NCI-H2107 treated with DMSO at 0.1 percent for 48 hours (cell line): ENCODE measurements at regions not wholly inside any gene's neighbourhood (a gene's known extent, or its start where the extent isn't known, plus 50 kb on each side); places are given as distances from the start of the nearest gene placed in this dataset.

Source experiments
- DNase-seq: peaks from one replicate; lab custom pipeline; 2025; ENCODE audit not compliant: unreplicated experiment; lab: John Stamatoyannopoulos, UW

DNA sequence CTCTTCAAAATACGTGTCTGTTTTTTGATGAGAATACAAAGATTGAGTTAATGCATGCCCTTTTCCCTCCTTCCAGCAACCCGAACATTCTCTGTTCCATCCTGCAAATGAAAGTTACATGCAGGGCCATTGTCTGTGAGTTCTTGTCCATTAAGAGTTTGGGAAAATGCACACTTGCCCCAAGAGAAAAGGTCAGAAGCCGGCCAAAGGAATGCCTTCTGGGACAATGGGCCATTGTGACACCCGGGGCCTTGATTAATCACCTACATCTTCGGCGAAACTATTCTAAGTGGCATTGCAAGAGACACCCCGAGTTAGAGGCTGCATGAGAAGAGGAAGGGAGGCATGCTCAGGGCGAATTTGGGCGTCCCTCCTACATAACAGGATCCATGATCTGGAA lies 73.7 kb upstream of the COPS8 start:
- no peak for DNase-seq

DNA sequence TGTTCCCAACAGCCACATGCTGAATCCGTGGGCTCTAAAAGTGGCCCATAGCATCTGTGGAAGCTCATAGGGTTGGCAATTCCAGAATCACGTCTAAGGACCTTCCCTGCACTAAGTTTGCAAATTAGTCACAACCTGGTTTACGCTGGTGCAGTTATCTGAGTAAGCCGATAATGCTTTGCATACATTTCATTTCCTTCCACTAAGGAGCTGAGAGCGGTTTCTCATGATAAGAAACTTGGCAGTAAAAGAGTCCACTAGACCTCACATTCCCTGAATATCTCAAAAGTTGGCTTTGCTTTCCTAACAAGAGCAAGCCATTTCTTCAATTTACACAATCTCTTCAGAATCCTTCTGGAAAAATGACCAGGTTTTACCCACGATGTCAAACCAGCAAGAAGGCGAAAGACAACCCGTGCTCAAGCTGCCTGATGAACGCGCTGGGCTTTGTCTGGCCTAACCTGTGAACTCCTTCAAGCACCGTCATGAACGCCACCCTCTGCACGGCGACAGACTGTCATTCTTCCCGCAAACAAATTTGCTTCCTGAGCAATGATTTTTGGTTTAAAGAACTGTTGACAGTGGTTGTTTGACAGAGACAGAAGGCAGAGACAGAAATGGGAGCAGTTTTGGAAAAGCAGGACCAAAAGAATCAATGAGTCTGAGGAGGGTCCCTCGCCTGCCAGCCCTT lies 73.0 kb upstream of the COPS8 start:
- no peak for DNase-seq

DNA sequence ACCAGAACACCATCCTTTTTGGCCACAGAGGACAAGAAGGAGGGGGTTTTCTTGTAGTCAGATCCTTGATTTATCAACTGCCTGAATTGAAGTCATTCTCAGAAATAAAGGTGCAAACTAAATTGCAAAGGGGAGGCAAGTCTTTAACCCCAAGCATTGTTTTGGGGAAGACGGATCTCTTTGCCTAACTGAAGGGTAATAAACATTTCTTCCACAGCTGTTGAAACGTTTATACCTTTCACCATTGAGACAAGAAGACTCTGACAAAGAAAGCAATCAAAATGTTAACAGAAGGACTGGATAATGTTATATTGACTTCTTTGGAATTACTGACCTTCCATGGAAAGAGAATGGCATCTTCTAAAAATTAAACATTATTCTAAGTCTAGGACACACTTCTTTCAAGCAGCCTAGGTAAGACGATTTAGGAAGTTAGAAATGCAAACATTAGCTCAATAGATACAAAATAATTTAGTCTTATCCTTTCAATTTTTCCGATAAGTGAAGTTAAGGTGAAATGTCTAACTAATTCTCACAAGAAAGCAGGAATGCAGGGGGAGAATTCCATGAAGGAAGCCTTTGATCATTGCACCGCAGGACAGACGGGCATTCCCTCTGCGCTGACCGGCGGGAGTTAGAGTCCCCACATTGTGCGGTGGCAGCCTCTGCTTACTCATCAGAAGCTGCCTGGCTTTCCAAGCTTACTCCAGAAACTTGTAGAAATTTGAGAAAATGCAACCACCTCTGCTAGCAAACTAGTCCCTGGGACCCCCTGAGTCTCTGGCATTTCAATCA lies 69.4 kb upstream of the COPS8 start:
- DNase-seq, result no peak

DNA sequence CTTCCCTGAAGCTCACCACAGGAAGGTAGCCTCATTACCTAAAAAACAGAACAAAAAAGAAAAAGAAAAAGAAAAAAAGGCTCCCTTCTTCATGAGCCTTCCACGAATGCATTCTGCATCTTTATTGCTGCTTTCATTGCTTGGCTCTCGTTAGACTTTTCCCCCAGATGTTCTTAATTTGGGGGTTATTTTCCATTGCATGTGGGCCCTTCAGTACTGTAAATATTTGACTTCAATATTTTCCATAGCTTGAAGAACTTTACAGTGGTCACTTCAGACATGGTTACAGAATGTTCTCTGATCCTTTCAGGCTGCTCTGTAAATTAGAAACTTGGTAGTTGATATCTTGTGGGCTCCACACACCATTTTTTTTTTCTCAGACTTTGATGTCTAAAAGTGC lies 65.6 kb upstream of the COPS8 start:
- DNase-seq, result no peak

DNA sequence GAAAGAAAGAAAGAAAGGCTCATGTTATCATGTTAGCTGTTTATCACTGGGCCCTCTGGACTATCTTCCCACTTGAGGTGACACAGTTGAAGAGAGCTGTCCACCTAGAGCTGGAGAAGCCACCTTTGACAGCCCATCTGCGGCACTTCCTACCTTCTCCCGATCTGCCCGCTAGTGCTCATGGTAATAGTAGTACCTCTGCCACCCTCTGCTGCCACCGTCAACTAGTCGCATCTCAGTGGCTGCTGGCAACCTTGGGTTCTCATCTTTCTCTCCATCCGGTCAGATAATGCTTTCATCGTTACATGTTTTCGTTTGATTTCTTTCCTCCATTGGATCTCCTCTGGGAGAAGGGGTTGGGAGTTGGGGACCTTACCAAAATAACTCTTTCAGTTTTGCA lies 63.2 kb upstream of the COPS8 start:
- DNase-seq, result peak; percentile 42

DNA sequence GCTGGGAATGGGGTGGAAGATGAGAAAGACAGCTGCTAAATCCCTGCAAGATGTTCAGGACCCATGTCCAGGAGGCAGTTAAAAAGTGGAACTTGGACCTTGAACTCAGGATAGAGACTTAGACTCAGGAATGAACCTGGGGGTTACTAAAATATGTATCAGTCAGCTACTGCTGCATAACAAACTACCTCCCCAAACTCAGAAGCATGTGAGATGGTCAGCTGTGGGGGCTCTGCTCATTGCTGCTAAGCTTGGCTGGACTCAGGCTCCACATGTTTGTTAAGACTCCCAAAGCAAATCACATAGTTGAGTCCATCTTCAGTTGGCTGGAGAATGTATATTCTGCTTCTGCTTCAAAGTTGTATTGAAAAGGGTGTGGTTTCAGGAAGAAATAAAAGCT lies 61.4 kb upstream of the COPS8 start:
- DNase-seq, result no peak

DNA sequence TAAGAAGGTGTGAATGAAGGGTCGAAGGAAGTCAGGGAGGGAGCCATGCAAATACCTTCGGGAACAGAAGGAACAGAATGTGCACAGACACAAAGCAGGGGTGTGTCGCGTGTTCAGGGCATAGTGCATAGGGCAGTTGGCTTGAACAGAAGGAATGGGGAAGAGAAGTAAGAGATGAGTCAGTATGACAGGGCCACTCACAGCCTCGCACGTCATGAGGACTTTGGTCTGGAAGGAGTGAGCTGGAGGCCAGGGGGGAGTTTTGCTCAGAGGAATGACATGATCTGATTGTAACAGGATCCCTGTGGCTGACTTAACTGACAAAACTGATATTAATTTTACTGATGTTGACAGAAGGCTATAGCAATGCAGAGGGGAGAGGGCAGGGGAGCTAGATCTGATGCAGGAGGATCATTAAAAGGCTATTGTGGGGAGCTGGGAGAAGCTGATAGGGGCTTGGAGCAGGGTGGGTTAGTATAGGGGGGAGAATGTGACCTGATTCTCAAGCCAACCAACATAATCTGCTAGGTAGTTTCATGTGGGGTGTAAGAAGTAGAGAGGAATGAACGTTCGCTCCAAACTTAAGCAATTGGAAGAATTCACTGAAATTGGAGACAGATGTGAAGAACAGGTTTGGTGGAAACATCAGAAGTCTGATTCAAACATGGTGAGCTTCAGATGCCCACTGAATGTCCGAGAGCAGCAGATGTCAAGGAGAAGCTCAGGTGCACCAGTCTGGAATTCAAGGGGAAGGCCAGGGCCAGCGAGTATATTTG lies 60.4 kb upstream of the COPS8 start:
- DNase-seq, result no peak

DNA sequence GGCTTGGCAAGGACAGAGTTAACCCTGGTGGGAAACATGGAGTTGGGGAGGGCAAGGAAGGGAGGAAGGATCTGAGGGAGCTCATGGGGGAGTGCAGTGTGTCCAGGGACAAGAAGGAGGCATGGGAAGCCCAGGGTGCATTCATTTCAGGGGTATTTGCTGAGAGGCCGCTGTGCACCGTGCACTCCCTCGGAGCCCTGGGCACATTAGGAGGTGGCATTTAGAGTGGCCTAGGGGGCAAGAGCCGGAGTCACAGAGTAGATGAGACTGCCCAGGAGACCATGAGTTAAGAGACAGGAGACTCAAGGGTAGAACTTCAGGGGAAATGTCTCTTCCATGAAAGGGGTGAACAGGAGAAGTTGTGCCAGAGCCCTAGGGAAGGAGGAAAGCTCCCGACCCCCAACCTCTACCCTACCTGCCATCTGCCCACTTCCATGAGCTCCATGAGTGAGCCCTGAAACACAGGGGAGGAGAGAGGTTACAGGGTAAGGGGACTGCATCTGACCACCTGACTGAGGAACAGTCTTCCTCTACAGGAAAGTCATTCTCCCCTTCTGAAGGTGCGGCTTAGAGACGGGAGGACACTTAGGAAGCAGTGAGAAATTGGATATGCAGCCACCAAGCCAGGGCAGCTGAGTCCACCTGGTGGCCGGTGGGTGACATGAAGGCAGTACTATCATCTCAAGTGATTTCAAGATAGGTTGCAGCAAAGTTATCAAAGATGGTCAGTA lies 58.5 kb upstream of the COPS8 start:
- DNase-seq, result peak; percentile 73

DNA sequence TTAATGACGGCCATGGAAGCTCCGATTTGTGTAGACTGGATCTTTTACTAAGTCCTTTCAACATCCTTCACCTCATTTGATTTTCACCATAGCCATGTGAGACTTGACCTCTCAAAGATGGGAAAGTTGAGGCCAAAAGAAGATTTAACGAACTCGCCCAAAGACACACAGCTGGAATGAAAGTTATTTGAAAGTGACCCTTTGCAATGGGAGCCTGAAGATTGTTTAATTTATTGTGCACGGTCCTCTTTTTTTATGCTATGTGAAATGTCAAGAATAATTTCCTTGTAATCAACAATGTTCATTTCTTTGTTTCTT lies 58.0 kb upstream of the COPS8 start:
- no peak for DNase-seq

DNA sequence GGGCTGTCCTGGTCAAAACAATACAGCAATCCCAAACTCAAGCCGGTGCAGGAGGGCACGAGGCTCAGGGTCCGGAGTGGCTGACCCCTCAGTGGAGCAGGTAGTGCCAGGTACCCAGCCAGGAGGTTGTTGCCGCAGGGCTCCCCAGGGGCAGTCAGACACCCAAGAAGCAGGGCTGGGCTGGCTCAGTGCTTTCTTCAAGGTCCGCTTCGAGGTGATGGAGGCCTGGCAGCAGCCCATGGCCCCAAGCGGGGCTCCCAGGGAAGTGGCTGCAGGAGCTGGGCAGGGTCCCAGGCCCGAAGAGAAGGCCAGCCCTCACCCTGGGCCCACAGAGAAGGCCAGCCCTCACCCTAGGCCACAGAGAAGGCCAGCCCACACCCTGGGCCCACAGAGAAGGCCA lies 55.3 kb upstream of the COPS8 start:
- DNase-seq, result no peak

DNA sequence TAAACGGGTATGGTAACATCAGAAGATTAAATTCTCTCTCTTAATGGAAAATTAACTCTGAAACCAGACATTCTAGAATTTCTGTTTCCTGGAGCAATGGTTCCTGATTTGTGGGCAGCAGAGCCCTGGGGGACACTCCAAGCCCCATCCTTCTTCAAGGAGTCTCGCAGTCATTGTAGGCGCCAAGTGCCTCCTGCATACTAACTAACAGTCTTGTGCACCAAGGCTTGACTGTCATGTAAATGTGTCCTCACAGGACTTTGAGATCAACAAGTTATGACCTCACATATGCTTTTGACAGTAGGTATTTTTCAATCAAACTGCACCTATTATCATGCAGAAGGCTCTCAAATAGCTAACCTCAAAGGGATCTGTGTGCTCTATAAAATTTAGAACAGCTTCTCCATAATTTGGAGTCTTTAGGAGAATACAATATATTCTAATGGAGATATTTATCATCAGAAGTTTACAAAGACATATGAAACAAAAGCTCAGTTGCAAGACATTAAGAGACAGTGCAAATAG lies 52.1 kb upstream of the COPS8 start:
- no peak for DNase-seq

DNA sequence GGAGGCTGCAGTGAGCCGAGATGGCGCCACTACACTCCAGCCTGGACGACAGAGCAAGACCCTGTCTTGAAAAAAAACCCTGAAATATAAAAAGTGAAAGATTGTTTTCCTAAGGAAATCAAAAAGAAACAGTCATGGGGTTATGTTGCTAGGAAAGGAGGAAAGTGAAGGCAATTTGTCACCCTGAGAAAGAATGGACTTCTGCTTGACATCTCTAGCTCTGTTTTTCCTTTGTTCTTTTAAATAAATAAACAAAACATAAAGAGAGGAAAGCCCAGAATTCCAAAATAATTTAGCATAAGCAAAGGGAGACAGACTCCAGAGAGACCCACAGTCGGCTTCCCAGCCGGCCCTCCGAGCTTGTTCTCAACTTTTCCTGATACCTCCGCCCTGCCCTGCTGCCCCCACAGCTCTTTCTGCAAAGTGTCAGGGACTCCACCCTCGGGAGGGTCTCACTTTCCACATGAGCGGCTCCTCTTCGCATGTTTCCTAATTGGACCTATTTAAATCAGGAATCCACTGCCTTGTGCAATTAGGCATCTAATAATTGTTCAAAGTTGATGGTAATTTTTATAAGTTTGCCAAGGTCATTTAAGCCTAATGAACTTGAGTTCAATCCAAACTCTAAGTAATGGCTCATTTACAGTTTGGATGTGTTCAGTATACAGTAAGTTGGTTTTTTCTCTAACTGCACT lies 49.8 kb upstream of the COPS8 start:
- DNase-seq, result no peak
